ENCODE measurements at regions not wholly inside any gene's neighbourhood (a gene's known extent, or its start where the extent isn't known, plus 50 kb on each side); places are given as distances from the start of the nearest gene placed in this dataset.

GRCh38 chr14:58793131-58793740 lies 155.5 kb downstream of the DACT1 start:
- H3K4me1 Mint-ChIP-seq = peaks cover 3% of the 10 kb centered on the region
- peaks cover 0 to 4% (median 1%) of the 10 kb centered on the region in 4 experiments for H3K27me3 ChIP-seq (replicated peaks in 1 of 4; ENCODE audit: control extremely low read depth in 1 of 4, control insufficient read depth in 3 of 4, insufficient read depth in 4 of 4, low read length in 3 of 4)
- no peak overlapping the region for H2AFZ ChIP-seq (ENCODE audit: insufficient read depth, low read depth, low read length, poor library complexity, severe bottlenecking)
- no peaks in the 10 kb centered on the region for H3K4me1 ChIP-seq (ENCODE audit: control insufficient read depth in 2 of 2, insufficient read depth in 2 of 2, low read length in 2 of 2)
- H3K4me2 ChIP-seq (replicated peaks; ENCODE audit: low read depth, low read length, poor library complexity, severe bottlenecking) = no peak overlapping the region
- H3K79me2 ChIP-seq (ENCODE audit: control insufficient read depth, insufficient read depth, low read length) = no peaks in the 10 kb centered on the region
- H3K9me3 ChIP-seq (ENCODE audit: control extremely low read depth in 1 of 3, control insufficient read depth in 2 of 3, insufficient read depth in 1 of 3, low read length in 2 of 3) = no peaks in the 10 kb centered on the region
- H3K4me3 ChIP-seq (ENCODE audit: control extremely low read depth in 1 of 5, extremely low read depth in 1 of 5, insufficient read depth in 1 of 5, low read depth in 2 of 5, low read length in 4 of 5) = no peak overlapping the region
- no peak for DNase-seq
- H3K27ac ChIP-seq (ENCODE audit: low read length in 2 of 2) = no peak overlapping the region
- no peak overlapping the region for H3K4me3 Mint-ChIP-seq
- peaks cover 9% of the 10 kb centered on the region for H3K27me3 Mint-ChIP-seq
- ATAC-seq (ENCODE audit: low read depth) = no peak
- H3K36me3 ChIP-seq (replicated peaks in 1 of 2; ENCODE audit: control extremely low read depth in 1 of 2, control insufficient read depth in 1 of 2, extremely low read depth in 1 of 2, insufficient read depth in 2 of 2, low read length in 1 of 2) = no peaks in the 10 kb centered on the region
- TF ChIP-seq, protein P1, sequence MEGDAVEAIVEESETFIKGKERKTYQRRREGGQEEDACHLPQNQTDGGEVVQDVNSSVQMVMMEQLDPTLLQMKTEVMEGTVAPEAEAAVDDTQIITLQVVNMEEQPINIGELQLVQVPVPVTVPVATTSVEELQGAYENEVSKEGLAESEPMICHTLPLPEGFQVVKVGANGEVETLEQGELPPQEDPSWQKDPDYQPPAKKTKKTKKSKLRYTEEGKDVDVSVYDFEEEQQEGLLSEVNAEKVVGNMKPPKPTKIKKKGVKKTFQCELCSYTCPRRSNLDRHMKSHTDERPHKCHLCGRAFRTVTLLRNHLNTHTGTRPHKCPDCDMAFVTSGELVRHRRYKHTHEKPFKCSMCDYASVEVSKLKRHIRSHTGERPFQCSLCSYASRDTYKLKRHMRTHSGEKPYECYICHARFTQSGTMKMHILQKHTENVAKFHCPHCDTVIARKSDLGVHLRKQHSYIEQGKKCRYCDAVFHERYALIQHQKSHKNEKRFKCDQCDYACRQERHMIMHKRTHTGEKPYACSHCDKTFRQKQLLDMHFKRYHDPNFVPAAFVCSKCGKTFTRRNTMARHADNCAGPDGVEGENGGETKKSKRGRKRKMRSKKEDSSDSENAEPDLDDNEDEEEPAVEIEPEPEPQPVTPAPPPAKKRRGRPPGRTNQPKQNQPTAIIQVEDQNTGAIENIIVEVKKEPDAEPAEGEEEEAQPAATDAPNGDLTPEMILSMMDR (IDR thresholded peaks at IDR 0.05) = no peak
- no peak for TF ChIP-seq EZH2 (IDR thresholded peaks at IDR 0.05; ENCODE audit: borderline replicate concordance, insufficient read depth, low read depth, low read length, poor library complexity, severe bottlenecking)
- no peak overlapping the region for H3K27ac Mint-ChIP-seq
- 76% methylated on average over 2 of the region's 4 CpGs for WGBS (ENCODE audit: insufficient coverage)
- intact Hi-C loops (cut with micrococcal nuclease) = no loop called here
- ChIA-PET POLR2A (no interaction called here), CTCF (no interaction called here)
- H3K9ac ChIP-seq (ENCODE audit: low read length) = no peak overlapping the region
- no peaks in the 10 kb centered on the region for H3K9me3 Mint-ChIP-seq (ENCODE audit: insufficient read depth)
- no peaks in the 10 kb centered on the region for H4K20me1 ChIP-seq (ENCODE audit: control insufficient read depth, insufficient read depth, low read length, poor library complexity, severe bottlenecking)

GRCh38 chr14:58794993-58795762 lies 157.4 kb downstream of the DACT1 start:
- Histone ChIP-seq H3K4me1 (ENCODE audit: control insufficient read depth in 2 of 2, insufficient read depth in 2 of 2, low read length in 2 of 2) (no peaks in the 10 kb centered on the region), H3K9me3 (ENCODE audit: control extremely low read depth in 1 of 3, control insufficient read depth in 2 of 3, insufficient read depth in 1 of 3, low read length in 2 of 3) (no peaks in the 10 kb centered on the region), H3K9ac (ENCODE audit: low read length) (no peak overlapping the region), H2AFZ (ENCODE audit: insufficient read depth, low read depth, low read length, poor library complexity, severe bottlenecking) (no peak overlapping the region), H3K27ac (ENCODE audit: low read length in 2 of 2) (no peak overlapping the region), H3K27me3 (replicated peaks in 1 of 4; ENCODE audit: control extremely low read depth in 1 of 4, control insufficient read depth in 3 of 4, insufficient read depth in 4 of 4, low read length in 3 of 4) (peaks cover 0 to 4% (median 1%) of the 10 kb centered on the region in 4 experiments), H3K79me2 (ENCODE audit: control insufficient read depth, insufficient read depth, low read length) (no peaks in the 10 kb centered on the region), H3K4me3 (ENCODE audit: control extremely low read depth in 1 of 5, extremely low read depth in 1 of 5, insufficient read depth in 1 of 5, low read depth in 2 of 5, low read length in 4 of 5) (no peak overlapping the region), H3K36me3 (replicated peaks in 1 of 2; ENCODE audit: control extremely low read depth in 1 of 2, control insufficient read depth in 1 of 2, extremely low read depth in 1 of 2, insufficient read depth in 2 of 2, low read length in 1 of 2) (no peaks in the 10 kb centered on the region), H3K4me2 (replicated peaks; ENCODE audit: low read depth, low read length, poor library complexity, severe bottlenecking) (no peak overlapping the region), H4K20me1 (ENCODE audit: control insufficient read depth, insufficient read depth, low read length, poor library complexity, severe bottlenecking) (no peaks in the 10 kb centered on the region)
- intact Hi-C loops (cut with micrococcal nuclease) = no loop called here
- no peak for TF ChIP-seq EZH2 (IDR thresholded peaks at IDR 0.05; ENCODE audit: borderline replicate concordance, insufficient read depth, low read depth, low read length, poor library complexity, severe bottlenecking)
- TF ChIP-seq, protein P1 (IDR thresholded peaks at IDR 0.05) = no peak
- peaks cover 3% of the 10 kb centered on the region for H3K4me1 Mint-ChIP-seq
- CTCF ChIA-PET = no interaction called here
- H3K4me3 Mint-ChIP-seq = no peak overlapping the region
- POLR2A ChIA-PET = no interaction called here
- DNase-seq (no peak), ATAC-seq (ENCODE audit: low read depth) (no peak)
- H3K9me3 Mint-ChIP-seq (ENCODE audit: insufficient read depth) = no peaks in the 10 kb centered on the region
- WGBS (ENCODE audit: insufficient coverage) = no CpG with 5 or more reads among the region's 5 CpGs
- peaks cover 4% of the 10 kb centered on the region for H3K27me3 Mint-ChIP-seq
- H3K27ac Mint-ChIP-seq = no peak overlapping the region

Data from B cell (primary cell).